Mesendoderm (in vitro differentiated cells): ENCODE measurements at regions not wholly inside any gene's neighbourhood (a gene's known extent, or its start where the extent isn't known, plus 50 kb on each side); places are given as distances from the start of the nearest gene placed in this dataset.
A peak's percentile ranks its signal among the peaks of the same experiment; 100 is the strongest.

Experiments used
- DNase-seq: peaks from one replicate; pipeline ENCODE4 v3.0.0; 2013
- H2AK5ac ChIP-seq: 2 replicates; pipeline ENCODE4 v1.6.1; 2013; ENCODE audit warnings: low read length, inconsistent platforms
- H2BK120ac ChIP-seq: 2 replicates; pipeline ENCODE4 v1.6.1; 2013; ENCODE audit warnings: low read depth, mild to moderate bottlenecking, low read length, moderate library complexity, mixed read lengths
- H2BK15ac ChIP-seq: replicated peaks from 2 replicates; pipeline ENCODE4 v1.6.1; 2013; ENCODE audit warnings: low read depth, mild to moderate bottlenecking, moderate library complexity
- H2BK5ac ChIP-seq: 2 replicates; pipeline ENCODE4 v1.6.1; 2013; ENCODE audit warnings: low read length, inconsistent platforms
- H3K18ac ChIP-seq: 2 replicates; pipeline ENCODE4 v1.6.1; 2013; ENCODE audit warnings: mild to moderate bottlenecking, low read length, mixed read lengths
- H3K23ac ChIP-seq: one replicate; pipeline ENCODE4 v1.6.1; 2013; ENCODE audit warnings: low read length
- H3K27ac ChIP-seq: 2 replicates; pipeline ENCODE4 v1.5.1; 2013; ENCODE audit warnings: low read depth, mild to moderate bottlenecking, inconsistent platforms, low read length, moderate library complexity
- H3K27me3 ChIP-seq: 2 replicates; pipeline ENCODE4 v1.6.1; 2013; ENCODE audit warnings: low read length, control low read depth, mild to moderate bottlenecking, inconsistent platforms; ENCODE audit not compliant: insufficient read depth, poor library complexity
- H3K36me3 ChIP-seq: 2 replicates; pipeline ENCODE4 v1.6.1; 2013; ENCODE audit warnings: low read length, inconsistent platforms; ENCODE audit not compliant: control insufficient read depth, insufficient read depth
- H3K4ac ChIP-seq: one replicate; pipeline ENCODE4 v1.6.1; 2013; ENCODE audit warnings: low read depth, mild to moderate bottlenecking, low read length, moderate library complexity
- H3K4me1 ChIP-seq: 2 replicates; pipeline ENCODE4 v1.6.1; 2013; ENCODE audit warnings: low read depth, low read length, inconsistent platforms; ENCODE audit not compliant: control insufficient read depth
- H3K4me2 ChIP-seq: 2 replicates; pipeline ENCODE4 v1.6.1; 2013; ENCODE audit warnings: low read length
- H3K4me3 ChIP-seq: 2 replicates; pipeline ENCODE4 v1.5.1; 2013; ENCODE audit warnings: mild to moderate bottlenecking, low read length
- H3K56ac ChIP-seq: one replicate; pipeline ENCODE4 v1.6.1; 2013; ENCODE audit warnings: low read length
- H3K79me1 ChIP-seq: 2 replicates; pipeline ENCODE4 v1.6.1; 2013; ENCODE audit warnings: low read length, inconsistent platforms
- H3K79me2 ChIP-seq: 2 replicates; pipeline ENCODE4 v1.6.1; 2013; ENCODE audit warnings: mild to moderate bottlenecking, low read length; ENCODE audit not compliant: control insufficient read depth, insufficient read depth
- H3K9ac ChIP-seq: 2 replicates; pipeline ENCODE4 v1.6.1; 2013; ENCODE audit warnings: low read length, inconsistent platforms
- H4K5ac ChIP-seq: one replicate; pipeline ENCODE4 v1.6.1; 2013; ENCODE audit warnings: low read length
- H4K8ac ChIP-seq: one replicate; pipeline ENCODE4 v1.6.1; 2013; ENCODE audit warnings: low read depth, mild to moderate bottlenecking, control low read depth, low read length, moderate library complexity
- WGBS: extraction: QIAGEN DNeasy Blood & Tissue Kit; methylation state at CpG from one replicate; pipeline ENCODE4 v1.1.7; 2013; ENCODE audit warnings: low lambda C conversion rate, missing lambda C conversion rate; ENCODE audit not compliant: insufficient coverage; ENCODE audit errors: extremely low coverage; 5-methylcytosine and 5-hydroxymethylcytosine counted together

DNA sequence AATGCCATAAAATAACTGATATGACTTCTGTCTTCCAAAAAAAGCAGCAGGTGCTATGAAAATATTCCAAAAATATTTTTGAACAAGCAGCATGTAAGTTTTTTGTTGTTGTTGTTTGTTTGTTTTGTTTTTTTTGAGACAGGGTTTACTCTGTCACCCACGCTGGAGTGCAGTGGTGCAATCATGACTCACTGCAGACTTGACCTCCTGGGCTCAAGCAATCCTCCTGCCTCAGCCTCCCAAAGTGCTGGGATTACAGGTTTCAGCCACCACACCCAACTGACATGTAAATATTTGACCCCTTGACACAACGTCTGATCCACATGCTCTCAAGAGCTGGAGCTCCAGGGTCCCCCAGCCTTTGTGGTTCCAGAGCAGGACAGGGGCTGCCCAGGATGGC, 98.4 kb downstream of the LITAF start:
- Histone ChIP-seq H3K4ac (no peak overlapping the region), H3K4me2 (no peak overlapping the region), H3K27ac (no peak overlapping the region), H3K36me3 (peaks cover 2% of the 10 kb centered on the region), H3K56ac (no peak overlapping the region), H3K18ac (no peak overlapping the region), H2BK15ac (no peak overlapping the region), H3K4me3 (no peak overlapping the region), H2BK5ac (no peak overlapping the region), H3K4me1 (no peaks in the 10 kb centered on the region), H3K79me2 (no peaks in the 10 kb centered on the region), H4K5ac (no peak overlapping the region), H2AK5ac (no peak overlapping the region), H2BK120ac (no peak overlapping the region), H3K79me1 (peaks cover 4% of the 10 kb centered on the region), H3K27me3 (no peaks in the 10 kb centered on the region), H3K23ac (no peak overlapping the region), H4K8ac (no peak overlapping the region), H3K9ac (no peak overlapping the region)
- no peak for DNase-seq
- WGBS: no CpG with 5 or more reads among the region's 2 CpGs

- H3K4me3 ChIP-seq: no peak overlapping the region
- no peaks in the 10 kb centered on the region for H3K27me3 ChIP-seq
- H4K5ac ChIP-seq: no peak overlapping the region
- no peak overlapping the region for H2BK15ac ChIP-seq
- H3K36me3 ChIP-seq: no peaks in the 10 kb centered on the region
- no peak overlapping the region for H3K4ac ChIP-seq
- no peak overlapping the region for H3K18ac ChIP-seq
- DNase-seq: no peak
- H3K56ac ChIP-seq: no peak overlapping the region
- no peak overlapping the region for H4K8ac ChIP-seq
- no peak overlapping the region for H2BK120ac ChIP-seq
- H3K4me2 ChIP-seq: no peak overlapping the region
- H3K9ac ChIP-seq: no peak overlapping the region
- H3K27ac ChIP-seq: no peak overlapping the region
- no peaks in the 10 kb centered on the region for H3K79me2 ChIP-seq
- no peak overlapping the region for H2BK5ac ChIP-seq
- no peak overlapping the region for H3K23ac ChIP-seq
- no peak overlapping the region for H2AK5ac ChIP-seq
- peaks cover 4% of the 10 kb centered on the region for H3K79me1 ChIP-seq
- WGBS: no CpG with 5 or more reads among the region's 6 CpGs
- no peaks in the 10 kb centered on the region for H3K4me1 ChIP-seq
These were observed 95.2 kb downstream of the LITAF start for GRCh38 chr16:11491524-11491923.

GRCh38 chr16:11492808-11493530, 93.8 kb downstream of the LITAF start:
- Histone ChIP-seq H3K23ac (no peak overlapping the region), H2BK120ac (no peak overlapping the region), H3K4me1 (peaks cover 4% of the 10 kb centered on the region), H3K4me2 (peak overlapping the region; percentile 80), H2BK5ac (no peak overlapping the region), H2AK5ac (peak overlapping the region; percentile 68), H2BK15ac (no peak overlapping the region), H3K79me1 (peaks cover 4% of the 10 kb centered on the region), H3K4me3 (peak overlapping the region; percentile 63), H3K56ac (peak overlapping the region; percentile 87), H3K18ac (peak overlapping the region; percentile 24), H3K27ac (peak overlapping the region; percentile 15), H3K27me3 (no peaks in the 10 kb centered on the region), H3K9ac (peak overlapping the region; percentile 76), H3K4ac (peak overlapping the region; percentile 58), H4K8ac (no peak overlapping the region), H3K36me3 (no peaks in the 10 kb centered on the region), H4K5ac (peak overlapping the region; percentile 40), H3K79me2 (no peaks in the 10 kb centered on the region)
- WGBS: no CpG with 5 or more reads among the region's 4 CpGs
- DNase-seq: no peak

- H4K8ac ChIP-seq: no peak overlapping the region
- no peak overlapping the region for H2AK5ac ChIP-seq
- peak overlapping the region; percentile 87 for H3K56ac ChIP-seq
- no peaks in the 10 kb centered on the region for H3K79me2 ChIP-seq
- DNase-seq: peak; percentile 58
- H4K5ac ChIP-seq: no peak overlapping the region
- no peak overlapping the region for H2BK15ac ChIP-seq
- H2BK120ac ChIP-seq: no peak overlapping the region
- H3K36me3 ChIP-seq: no peaks in the 10 kb centered on the region
- H3K23ac ChIP-seq: no peak overlapping the region
- peaks cover 4% of the 10 kb centered on the region for H3K79me1 ChIP-seq
- H3K4ac ChIP-seq: peak overlapping the region; percentile 58
- no CpG with 5 or more reads among the region's 20 CpGs for WGBS
- peak overlapping the region; percentile 80 for H3K4me2 ChIP-seq
- H2BK5ac ChIP-seq: no peak overlapping the region
- peak overlapping the region; percentile 63 for H3K4me3 ChIP-seq
- H3K18ac ChIP-seq: peak overlapping the region; percentile 24
- peak overlapping the region; percentile 15 for H3K27ac ChIP-seq
- H3K9ac ChIP-seq: peak overlapping the region; percentile 76
- no peaks in the 10 kb centered on the region for H3K27me3 ChIP-seq
- H3K4me1 ChIP-seq: peaks cover 4% of the 10 kb centered on the region
These were observed 93.2 kb downstream of the LITAF start for GRCh38 chr16:11493531-11493929.

- H3K4me3 ChIP-seq: no peak overlapping the region
- H3K18ac ChIP-seq: peak overlapping the region; percentile 90
- peak overlapping the region; percentile 97 for H3K4ac ChIP-seq
- H3K79me1 ChIP-seq: peaks cover 4% of the 10 kb centered on the region
- no peaks in the 10 kb centered on the region for H3K36me3 ChIP-seq
- peak overlapping the region; percentile 58 for H3K56ac ChIP-seq
- peak overlapping the region; percentile 51 for H3K27ac ChIP-seq
- H3K9ac ChIP-seq: no peak overlapping the region
- no peaks in the 10 kb centered on the region for H3K27me3 ChIP-seq
- H3K23ac ChIP-seq: no peak overlapping the region
- no peak overlapping the region for H2BK5ac ChIP-seq
- peak overlapping the region; percentile 97 for H4K8ac ChIP-seq
- H2BK120ac ChIP-seq: peak overlapping the region; percentile 92
- H3K79me2 ChIP-seq: no peaks in the 10 kb centered on the region
- no peak overlapping the region for H2AK5ac ChIP-seq
- H4K5ac ChIP-seq: no peak overlapping the region
- H3K4me2 ChIP-seq: no peak overlapping the region
- no peak for DNase-seq
- WGBS: no CpG with 5 or more reads among the region's 17 CpGs
- H3K4me1 ChIP-seq: peaks cover 4% of the 10 kb centered on the region
- peak overlapping the region; percentile 94 for H2BK15ac ChIP-seq
These were observed 92.7 kb downstream of the LITAF start for GRCh38 chr16:11494029-11494428.

DNA sequence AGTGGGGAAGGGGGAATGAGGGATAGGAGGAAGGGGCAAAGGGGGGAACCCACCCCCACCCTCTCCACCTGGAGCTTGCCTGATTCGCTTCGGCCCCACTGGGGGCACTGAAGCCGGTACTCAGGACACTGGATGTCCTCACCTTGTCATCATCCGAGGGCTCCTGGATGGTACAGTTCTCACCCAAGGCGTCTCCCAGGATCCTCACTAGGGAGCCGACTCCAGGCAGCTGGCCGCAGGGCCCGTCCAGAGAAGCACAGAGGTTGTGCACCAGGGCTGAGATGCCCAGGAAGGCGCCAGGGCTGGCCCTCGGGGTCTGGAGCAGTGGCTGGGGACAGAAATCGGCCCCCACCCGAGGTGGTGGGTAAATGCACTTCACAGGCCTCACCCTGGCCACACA, 92.3 kb downstream of the LITAF start:
- peaks cover 4% of the 10 kb centered on the region for H3K79me1 ChIP-seq
- peak overlapping the region; percentile 94 for H2BK15ac ChIP-seq
- DNase-seq: peak; percentile 51
- H3K56ac ChIP-seq: peak overlapping the region; percentile 58
- H2BK120ac ChIP-seq: peak overlapping the region; percentile 92
- no peak overlapping the region for H3K4me2 ChIP-seq
- no peak overlapping the region for H3K23ac ChIP-seq
- peak overlapping the region; percentile 97 for H4K8ac ChIP-seq
- no peak overlapping the region for H2AK5ac ChIP-seq
- no CpG with 5 or more reads among the region's 12 CpGs for WGBS
- no peak overlapping the region for H2BK5ac ChIP-seq
- H3K79me2 ChIP-seq: no peaks in the 10 kb centered on the region
- H3K4me1 ChIP-seq: peaks cover 4% of the 10 kb centered on the region
- no peak overlapping the region for H3K4me3 ChIP-seq
- no peaks in the 10 kb centered on the region for H3K27me3 ChIP-seq
- H4K5ac ChIP-seq: no peak overlapping the region
- H3K27ac ChIP-seq: peak overlapping the region; percentile 51
- H3K36me3 ChIP-seq: no peaks in the 10 kb centered on the region
- H3K9ac ChIP-seq: no peak overlapping the region
- H3K18ac ChIP-seq: peak overlapping the region; percentile 90
- peak overlapping the region; percentile 97 for H3K4ac ChIP-seq
